KOPT-K1 (cell line): ENCODE measurements at regions not wholly inside any gene's neighbourhood (a gene's known extent, or its start where the extent isn't known, plus 50 kb on each side); places are given as distances from the start of the nearest gene placed in this dataset.

Experiments
- H3K27ac ChIP-seq: fragments of 200-600 bp; sonication (generic); 2 replicates; pipeline ENCODE4 v1.5.1; 2016; ENCODE audit warnings: antibody characterized with exemption, mild to moderate bottlenecking, low read depth, low read length; ENCODE audit not compliant: poor library complexity, severe bottlenecking
- H3K36me3 ChIP-seq: fragments of 200-600 bp; sonication (generic); 2 replicates; pipeline ENCODE4 v1.5.1; 2017; ENCODE audit warnings: antibody characterized with exemption, mild to moderate bottlenecking, low read length, moderate library complexity; ENCODE audit not compliant: insufficient read depth
- H3K9me3 ChIP-seq: fragments of 200-600 bp; sonication (generic); 2 replicates; pipeline ENCODE4 v1.5.1; 2017; ENCODE audit warnings: antibody characterized with exemption, low read length, mild to moderate bottlenecking; ENCODE audit not compliant: insufficient read depth, poor library complexity, severe bottlenecking

- Histone ChIP-seq H3K27ac (no peak overlapping the region), H3K9me3 (no peaks in the 10 kb centered on the region), H3K36me3 (no peaks in the 10 kb centered on the region)
These were observed 332.5 kb upstream of the NRIP1 start for GRCh38 chr21:15397258-15397657.

GRCh38 chr21:15400905-15401304 lies 328.9 kb upstream of the USP25 start:
- no peak overlapping the region for H3K27ac ChIP-seq
- H3K9me3 ChIP-seq, result no peaks in the 10 kb centered on the region
- H3K36me3 ChIP-seq, result no peaks in the 10 kb centered on the region

GRCh38 chr21:15401331-15401730 lies 328.5 kb upstream of the USP25 start:
- Histone ChIP-seq H3K9me3 (no peaks in the 10 kb centered on the region), H3K27ac (no peak overlapping the region), H3K36me3 (no peaks in the 10 kb centered on the region)

GRCh38 chr21:15405214-15405613 lies 324.6 kb upstream of the USP25 start:
- H3K27ac ChIP-seq, result no peak overlapping the region
- no peaks in the 10 kb centered on the region for H3K9me3 ChIP-seq

GRCh38 chr21:15406791-15407190 lies 323.0 kb upstream of the USP25 start:
- Histone ChIP-seq H3K36me3 (no peaks in the 10 kb centered on the region), H3K9me3 (no peaks in the 10 kb centered on the region), H3K27ac (no peak overlapping the region)

More at GRCh38 chr21:15405214-15405613, 324.6 kb upstream of the USP25 start:
- H3K36me3 ChIP-seq, result no peaks in the 10 kb centered on the region

GRCh38 chr21:15407585-15407984 lies 322.2 kb upstream of the USP25 start:
- no peaks in the 10 kb centered on the region for H3K36me3 ChIP-seq

GRCh38 chr21:15408089-15408488 lies 321.7 kb upstream of the USP25 start:
- no peaks in the 10 kb centered on the region for H3K36me3 ChIP-seq
- no peaks in the 10 kb centered on the region for H3K9me3 ChIP-seq
- H3K27ac ChIP-seq, result no peak overlapping the region

More at GRCh38 chr21:15407585-15407984, 322.2 kb upstream of the USP25 start:
- Histone ChIP-seq H3K9me3 (no peaks in the 10 kb centered on the region), H3K27ac (no peak overlapping the region)

GRCh38 chr21:15409031-15409430 lies 320.8 kb upstream of the USP25 start:
- no peaks in the 10 kb centered on the region for H3K9me3 ChIP-seq
- no peaks in the 10 kb centered on the region for H3K36me3 ChIP-seq

GRCh38 chr21:15410853-15411252 lies 318.9 kb upstream of the USP25 start:
- no peak overlapping the region for H3K27ac ChIP-seq
- H3K36me3 ChIP-seq, result no peaks in the 10 kb centered on the region
- H3K9me3 ChIP-seq, result no peaks in the 10 kb centered on the region

More at GRCh38 chr21:15409031-15409430, 320.8 kb upstream of the USP25 start:
- H3K27ac ChIP-seq, result no peak overlapping the region

- Histone ChIP-seq H3K27ac (no peak overlapping the region), H3K9me3 (no peaks in the 10 kb centered on the region), H3K36me3 (no peaks in the 10 kb centered on the region)
These were observed 315.7 kb upstream of the USP25 start for GRCh38 chr21:15414057-15414456.

GRCh38 chr21:15415541-15416261 lies 314.1 kb upstream of the USP25 start:
- no peak overlapping the region for H3K27ac ChIP-seq
- H3K36me3 ChIP-seq, result no peaks in the 10 kb centered on the region
- no peaks in the 10 kb centered on the region for H3K9me3 ChIP-seq

- no peaks in the 10 kb centered on the region for H3K9me3 ChIP-seq
- H3K36me3 ChIP-seq, result no peaks in the 10 kb centered on the region
- H3K27ac ChIP-seq, result no peak overlapping the region
These were observed 308.3 kb upstream of the USP25 start for GRCh38 chr21:15421441-15421881.

GRCh38 chr21:15421947-15422346 lies 307.8 kb upstream of the USP25 start:
- Histone ChIP-seq H3K36me3 (no peaks in the 10 kb centered on the region), H3K27ac (no peak overlapping the region), H3K9me3 (no peaks in the 10 kb centered on the region)

GRCh38 chr21:15422783-15423182 lies 307.0 kb upstream of the USP25 start:
- H3K27ac ChIP-seq, result no peak overlapping the region
- H3K36me3 ChIP-seq, result no peaks in the 10 kb centered on the region
- H3K9me3 ChIP-seq, result no peaks in the 10 kb centered on the region

GRCh38 chr21:15423676-15424445 lies 305.9 kb upstream of the USP25 start:
- H3K27ac ChIP-seq, result no peak overlapping the region

More at GRCh38 chr21:15423676-15424445, 305.9 kb upstream of the USP25 start:
- Histone ChIP-seq H3K9me3 (no peaks in the 10 kb centered on the region), H3K36me3 (no peaks in the 10 kb centered on the region)
